ENCODE measurements at regions not wholly inside any gene's neighbourhood (a gene's known extent, or its start where the extent isn't known, plus 50 kb on each side); places are given as distances from the start of the nearest gene placed in this dataset.

GRCh38 chr2:48132271-48132625 lies 182.2 kb upstream of the FOXN2 start:
- TF ChIP-seq POLR2A (IDR thresholded peaks at IDR 0.05) (no peak), CTCF (IDR thresholded peaks at IDR 0.05 in 4 of 5, conservative IDR thresholded peaks at IDR 0.05 in 1 of 5) (no peak)
- no peak for ATAC-seq
- intact Hi-C loops (cut with DNase I; ENCODE audit: low total_unique reads) (no loop called here), in situ Hi-C loops (cut with MboI; ENCODE audit: low sequenced_read_pairs in 4 of 4) (no loop called here)
- Histone ChIP-seq H3K27ac (no peak overlapping the region), H3K27me3 (no peaks in the 10 kb centered on the region), H3K36me3 (no peaks in the 10 kb centered on the region), H3K9me3 (no peaks in the 10 kb centered on the region), H3K4me3 (no peak overlapping the region), H3K4me1 (peaks cover 4 to 7% of the 10 kb centered on the region in 2 donors)
- no peak for DNase-seq

- DNase-seq (no peak), ATAC-seq (no peak)
- Histone ChIP-seq H3K27me3 (no peaks in the 10 kb centered on the region), H3K4me1 (peaks cover 4 to 7% of the 10 kb centered on the region in 2 donors), H3K9me3 (no peaks in the 10 kb centered on the region), H3K4me3 (no peak overlapping the region), H3K36me3 (no peaks in the 10 kb centered on the region), H3K27ac (no peak overlapping the region)
- no peak for TF ChIP-seq CTCF (IDR thresholded peaks at IDR 0.05 in 4 of 5, conservative IDR thresholded peaks at IDR 0.05 in 1 of 5)
- TF ChIP-seq POLR2A (IDR thresholded peaks at IDR 0.05): no peak
- in situ Hi-C loops (cut with MboI; ENCODE audit: low sequenced_read_pairs in 4 of 4): no loop called here
- intact Hi-C loops (cut with DNase I; ENCODE audit: low total_unique reads): no loop called here
Measured at GRCh38 chr2:48134704-48135103, 179.8 kb upstream of the FOXN2 start.

GRCh38 chr2:48135797-48136196 lies 178.7 kb upstream of the FOXN2 start:
- in situ Hi-C loops (cut with MboI; ENCODE audit: low sequenced_read_pairs in 4 of 4) (no loop called here), intact Hi-C loops (cut with DNase I; ENCODE audit: low total_unique reads) (no loop called here)

GRCh38 chr2:48137829-48138228 lies 176.7 kb upstream of the FOXN2 start:
- no peak overlapping the region for H3K27ac ChIP-seq
- in situ Hi-C loops (cut with MboI; ENCODE audit: low sequenced_read_pairs in 4 of 4): no loop called here

More at GRCh38 chr2:48135797-48136196, 178.7 kb upstream of the FOXN2 start:
- Histone ChIP-seq H3K9me3 (no peaks in the 10 kb centered on the region), H3K4me3 (no peak overlapping the region), H3K36me3 (no peaks in the 10 kb centered on the region), H3K27ac (no peak overlapping the region), H3K27me3 (no peaks in the 10 kb centered on the region), H3K4me1 (peaks cover 4 to 7% of the 10 kb centered on the region in 2 donors)
- DNase-seq (no peak), ATAC-seq (no peak)
- TF ChIP-seq POLR2A (IDR thresholded peaks at IDR 0.05): no peak
- no peak for TF ChIP-seq CTCF (IDR thresholded peaks at IDR 0.05 in 4 of 5, conservative IDR thresholded peaks at IDR 0.05 in 1 of 5)

More at GRCh38 chr2:48137829-48138228, 176.7 kb upstream of the FOXN2 start:
- Histone ChIP-seq H3K9me3 (no peaks in the 10 kb centered on the region), H3K4me3 (no peak overlapping the region), H3K27me3 (no peaks in the 10 kb centered on the region), H3K4me1 (no peaks in the 10 kb centered on the region), H3K36me3 (no peaks in the 10 kb centered on the region)
- DNase-seq: no peak
- no peak for ATAC-seq
- intact Hi-C loops (cut with DNase I; ENCODE audit: low total_unique reads): no loop called here
- TF ChIP-seq CTCF (IDR thresholded peaks at IDR 0.05 in 4 of 5, conservative IDR thresholded peaks at IDR 0.05 in 1 of 5): no peak
- no peak for TF ChIP-seq POLR2A (IDR thresholded peaks at IDR 0.05)
